ENCODE measurements at regions not wholly inside any gene's neighbourhood (a gene's known extent, or its start where the extent isn't known, plus 50 kb on each side); places are given as distances from the start of the nearest gene placed in this dataset.

GRCh38 chr9:90476058-90476457 is 166.6 kb downstream of the DIRAS2 start:
- Histone ChIP-seq H3K27me3 (replicated peaks; ENCODE audit: insufficient read depth, low read depth, low read length, poor library complexity) (no peaks in the 10 kb centered on the region), H3K9me3 (ENCODE audit: low read depth, low read length, poor library complexity, severe bottlenecking) (no peaks in the 10 kb centered on the region), H3K4me3 (ENCODE audit: low read depth, low read length, poor library complexity, severe bottlenecking) (no peak overlapping the region), H3K27ac (ENCODE audit: low read depth, low read length, poor library complexity, severe bottlenecking) (no peak overlapping the region), H3K4me1 (ENCODE audit: insufficient read depth, low read length, poor library complexity, severe bottlenecking) (no peaks in the 10 kb centered on the region), H3K36me3 (ENCODE audit: insufficient read depth, low read length, poor library complexity, severe bottlenecking) (no peaks in the 10 kb centered on the region)
- intact Hi-C loops (cut with micrococcal nuclease; ENCODE audit: unreplicated experiment): no loop called here
- TF ChIP-seq CTCF (conservative IDR thresholded peaks at IDR 0.05; ENCODE audit: low read depth, low read length): no peak
- TF ChIP-seq EZH2 (IDR thresholded peaks at IDR 0.05; ENCODE audit: borderline replicate concordance, low read depth, low read length, poor library complexity, severe bottlenecking): no peak
- ChIA-PET CTCF (no interaction called here), POLR2A (ENCODE audit: low non-redundant PET) (no interaction called here)
- BruUV-seq (replicated peaks): no TSS peak
- DNase-seq (ENCODE audit: low spot score): no peak

GRCh38 chr9:90477535-90477934 is 165.1 kb downstream of the DIRAS2 start:
- no peak overlapping the region for H3K4me3 ChIP-seq (ENCODE audit: low read depth, low read length, poor library complexity, severe bottlenecking)
- intact Hi-C loops (cut with micrococcal nuclease; ENCODE audit: unreplicated experiment): no loop called here
- H3K36me3 ChIP-seq (ENCODE audit: insufficient read depth, low read length, poor library complexity, severe bottlenecking): no peaks in the 10 kb centered on the region
- no peak for DNase-seq (ENCODE audit: low spot score)
- BruUV-seq (replicated peaks): no TSS peak
- POLR2A ChIA-PET (ENCODE audit: low non-redundant PET): no interaction called here
- H3K4me1 ChIP-seq (ENCODE audit: insufficient read depth, low read length, poor library complexity, severe bottlenecking): no peaks in the 10 kb centered on the region
- no peaks in the 10 kb centered on the region for H3K9me3 ChIP-seq (ENCODE audit: low read depth, low read length, poor library complexity, severe bottlenecking)
- H3K27me3 ChIP-seq (replicated peaks; ENCODE audit: insufficient read depth, low read depth, low read length, poor library complexity): no peaks in the 10 kb centered on the region
- TF ChIP-seq EZH2 (IDR thresholded peaks at IDR 0.05; ENCODE audit: borderline replicate concordance, low read depth, low read length, poor library complexity, severe bottlenecking) (no peak), CTCF (conservative IDR thresholded peaks at IDR 0.05; ENCODE audit: low read depth, low read length) (no peak)
- CTCF ChIA-PET: no interaction called here
- H3K27ac ChIP-seq (ENCODE audit: low read depth, low read length, poor library complexity, severe bottlenecking): no peak overlapping the region

- no peaks in the 10 kb centered on the region for H3K9me3 ChIP-seq (ENCODE audit: low read depth, low read length, poor library complexity, severe bottlenecking)
- ChIA-PET POLR2A (ENCODE audit: low non-redundant PET) (no interaction called here), CTCF (no interaction called here)
- TF ChIP-seq CTCF (conservative IDR thresholded peaks at IDR 0.05; ENCODE audit: low read depth, low read length) (no peak), EZH2 (IDR thresholded peaks at IDR 0.05; ENCODE audit: borderline replicate concordance, low read depth, low read length, poor library complexity, severe bottlenecking) (no peak)
- no peak overlapping the region for H3K4me3 ChIP-seq (ENCODE audit: low read depth, low read length, poor library complexity, severe bottlenecking)
- DNase-seq (ENCODE audit: low spot score): no peak
- no peaks in the 10 kb centered on the region for H3K27me3 ChIP-seq (replicated peaks; ENCODE audit: insufficient read depth, low read depth, low read length, poor library complexity)
- intact Hi-C loops (cut with micrococcal nuclease; ENCODE audit: unreplicated experiment): no loop called here
- no TSS peak for BruUV-seq (replicated peaks)
- H3K36me3 ChIP-seq (ENCODE audit: insufficient read depth, low read length, poor library complexity, severe bottlenecking): no peaks in the 10 kb centered on the region
- no peaks in the 10 kb centered on the region for H3K4me1 ChIP-seq (ENCODE audit: insufficient read depth, low read length, poor library complexity, severe bottlenecking)
- H3K27ac ChIP-seq (ENCODE audit: low read depth, low read length, poor library complexity, severe bottlenecking): no peak overlapping the region
Measured at GRCh38 chr9:90478821-90479220, 163.8 kb downstream of the DIRAS2 start.
